ENCODE measurements at regions not wholly inside any gene's neighbourhood (a gene's known extent, or its start where the extent isn't known, plus 50 kb on each side); places are given as distances from the start of the nearest gene placed in this dataset.

- peaks cover 44% of the 10 kb centered on the region for H3K27me3 ChIP-seq (ENCODE audit: insufficient read depth, low read length)
- H3K27ac ChIP-seq (ENCODE audit: low read depth, low read length): no peak overlapping the region
- no peaks in the 10 kb centered on the region for H3K36me3 ChIP-seq (ENCODE audit: insufficient read depth, low read length)
- no peak overlapping the region for H3K4me3 ChIP-seq (ENCODE audit: insufficient read depth, low read length)
- H4K20me1 ChIP-seq (ENCODE audit: insufficient read depth, low read length): no peaks in the 10 kb centered on the region
- no peaks in the 10 kb centered on the region for H3K4me1 ChIP-seq (ENCODE audit: insufficient read depth, low read length)
- H3K79me2 ChIP-seq (ENCODE audit: insufficient read depth, low read length): no peaks in the 10 kb centered on the region
- no peak overlapping the region for H2AFZ ChIP-seq (ENCODE audit: low read length)
- no peak for DNase-seq (ENCODE audit: insufficient read length, low spot score, missing footprints)
- no peaks in the 10 kb centered on the region for H3K9me3 ChIP-seq (ENCODE audit: low read depth, low read length)
- H3K4me2 ChIP-seq (ENCODE audit: insufficient read depth, low read length): no peak overlapping the region
- TF ChIP-seq, protein P1, sequence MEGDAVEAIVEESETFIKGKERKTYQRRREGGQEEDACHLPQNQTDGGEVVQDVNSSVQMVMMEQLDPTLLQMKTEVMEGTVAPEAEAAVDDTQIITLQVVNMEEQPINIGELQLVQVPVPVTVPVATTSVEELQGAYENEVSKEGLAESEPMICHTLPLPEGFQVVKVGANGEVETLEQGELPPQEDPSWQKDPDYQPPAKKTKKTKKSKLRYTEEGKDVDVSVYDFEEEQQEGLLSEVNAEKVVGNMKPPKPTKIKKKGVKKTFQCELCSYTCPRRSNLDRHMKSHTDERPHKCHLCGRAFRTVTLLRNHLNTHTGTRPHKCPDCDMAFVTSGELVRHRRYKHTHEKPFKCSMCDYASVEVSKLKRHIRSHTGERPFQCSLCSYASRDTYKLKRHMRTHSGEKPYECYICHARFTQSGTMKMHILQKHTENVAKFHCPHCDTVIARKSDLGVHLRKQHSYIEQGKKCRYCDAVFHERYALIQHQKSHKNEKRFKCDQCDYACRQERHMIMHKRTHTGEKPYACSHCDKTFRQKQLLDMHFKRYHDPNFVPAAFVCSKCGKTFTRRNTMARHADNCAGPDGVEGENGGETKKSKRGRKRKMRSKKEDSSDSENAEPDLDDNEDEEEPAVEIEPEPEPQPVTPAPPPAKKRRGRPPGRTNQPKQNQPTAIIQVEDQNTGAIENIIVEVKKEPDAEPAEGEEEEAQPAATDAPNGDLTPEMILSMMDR (IDR thresholded peaks at IDR 0.05; ENCODE audit: extremely low read depth, low read depth, low read length): no peak
These were observed 52.5 kb downstream of the KCNF1 start for GRCh38 chr2:10964052-10964790.

DNA sequence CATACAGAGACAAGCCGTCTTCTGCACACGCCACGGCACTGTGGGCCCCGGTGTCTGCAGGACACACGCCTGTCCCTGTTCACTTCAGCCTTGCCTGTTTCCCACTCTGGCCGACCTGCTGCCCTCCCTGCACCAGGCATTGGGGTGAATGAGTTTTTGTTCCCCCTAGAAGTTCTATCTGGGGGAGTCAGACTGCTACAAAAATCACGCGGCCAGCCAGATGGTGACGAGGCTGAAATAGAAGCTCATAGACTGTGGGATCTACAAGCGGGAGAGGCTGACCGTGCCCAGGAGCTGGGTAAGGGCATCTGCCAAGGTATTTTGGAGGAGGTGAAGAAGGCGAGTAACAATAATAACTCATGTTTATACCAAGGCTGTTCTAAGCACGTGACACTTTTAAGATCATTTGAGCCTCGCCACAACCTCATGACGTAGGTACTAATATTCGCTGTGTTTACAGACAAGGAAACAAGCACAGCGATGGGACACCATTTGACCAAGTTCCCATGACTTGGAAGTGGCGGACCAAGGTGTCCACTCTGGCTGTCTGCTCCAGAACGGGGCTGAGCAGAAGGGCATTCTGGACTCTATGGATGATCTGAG is 53.6 kb downstream of the KCNF1 start:
- DNase-seq (ENCODE audit: insufficient read length, low spot score, missing footprints): no peak
- Histone ChIP-seq H3K4me1 (ENCODE audit: insufficient read depth, low read length) (no peaks in the 10 kb centered on the region), H3K36me3 (ENCODE audit: insufficient read depth, low read length) (no peaks in the 10 kb centered on the region), H3K79me2 (ENCODE audit: insufficient read depth, low read length) (no peaks in the 10 kb centered on the region), H3K9me3 (ENCODE audit: low read depth, low read length) (no peaks in the 10 kb centered on the region), H3K27me3 (ENCODE audit: insufficient read depth, low read length) (peaks cover 50% of the 10 kb centered on the region), H4K20me1 (ENCODE audit: insufficient read depth, low read length) (no peaks in the 10 kb centered on the region), H3K4me2 (ENCODE audit: insufficient read depth, low read length) (no peak overlapping the region), H3K4me3 (ENCODE audit: insufficient read depth, low read length) (no peak overlapping the region), H2AFZ (ENCODE audit: low read length) (no peak overlapping the region), H3K27ac (ENCODE audit: low read depth, low read length) (no peak overlapping the region)
- TF ChIP-seq, protein P1 (IDR thresholded peaks at IDR 0.05; ENCODE audit: extremely low read depth, low read depth, low read length): no peak

- TF ChIP-seq, protein P1 (IDR thresholded peaks at IDR 0.05; ENCODE audit: extremely low read depth, low read depth, low read length): no peak
- Histone ChIP-seq H3K9me3 (ENCODE audit: low read depth, low read length) (no peaks in the 10 kb centered on the region), H3K4me3 (ENCODE audit: insufficient read depth, low read length) (no peak overlapping the region), H2AFZ (ENCODE audit: low read length) (no peak overlapping the region), H3K27ac (ENCODE audit: low read depth, low read length) (no peak overlapping the region), H3K36me3 (ENCODE audit: insufficient read depth, low read length) (no peaks in the 10 kb centered on the region), H4K20me1 (ENCODE audit: insufficient read depth, low read length) (no peaks in the 10 kb centered on the region), H3K27me3 (ENCODE audit: insufficient read depth, low read length) (peaks cover 52% of the 10 kb centered on the region), H3K4me1 (ENCODE audit: insufficient read depth, low read length) (no peaks in the 10 kb centered on the region), H3K79me2 (ENCODE audit: insufficient read depth, low read length) (no peaks in the 10 kb centered on the region), H3K4me2 (ENCODE audit: insufficient read depth, low read length) (no peak overlapping the region)
- no peak for DNase-seq (ENCODE audit: insufficient read length, low spot score, missing footprints)
These were observed 54.3 kb downstream of the KCNF1 start for GRCh38 chr2:10966056-10966455.

DNA sequence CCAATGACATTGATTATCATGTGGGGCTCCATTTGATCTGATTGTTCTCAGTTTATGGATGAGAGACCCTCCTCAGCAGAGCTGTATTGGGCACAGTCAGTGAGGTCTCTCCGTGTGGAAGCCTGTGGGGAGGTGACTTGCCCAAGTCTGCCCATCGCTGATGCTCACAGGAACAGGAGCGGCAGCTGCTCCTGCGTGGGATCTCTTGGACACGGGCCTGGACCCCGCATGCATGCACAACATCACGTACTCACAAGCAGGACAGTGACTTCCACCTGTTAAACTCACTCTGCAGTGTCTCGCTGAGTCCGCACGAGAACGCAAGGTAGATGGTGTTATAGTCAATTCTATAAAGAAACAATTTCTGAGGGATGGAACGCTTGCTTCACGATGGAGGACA is 55.0 kb downstream of the KCNF1 start:
- Histone ChIP-seq H3K4me3 (ENCODE audit: insufficient read depth, low read length) (no peak overlapping the region), H3K27me3 (ENCODE audit: insufficient read depth, low read length) (peaks cover 58% of the 10 kb centered on the region), H3K27ac (ENCODE audit: low read depth, low read length) (no peak overlapping the region), H3K9me3 (ENCODE audit: low read depth, low read length) (no peaks in the 10 kb centered on the region), H3K36me3 (ENCODE audit: insufficient read depth, low read length) (no peaks in the 10 kb centered on the region), H3K4me1 (ENCODE audit: insufficient read depth, low read length) (no peaks in the 10 kb centered on the region), H3K79me2 (ENCODE audit: insufficient read depth, low read length) (no peaks in the 10 kb centered on the region), H2AFZ (ENCODE audit: low read length) (no peak overlapping the region), H4K20me1 (ENCODE audit: insufficient read depth, low read length) (no peaks in the 10 kb centered on the region), H3K4me2 (ENCODE audit: insufficient read depth, low read length) (no peak overlapping the region)
- DNase-seq (ENCODE audit: insufficient read length, low spot score, missing footprints): no peak
- TF ChIP-seq, protein P1 (IDR thresholded peaks at IDR 0.05; ENCODE audit: extremely low read depth, low read depth, low read length): no peak

Measured in osteoblast (primary cell).